K562 (cell line): ENCODE measurements at regions not wholly inside any gene's neighbourhood (a gene's known extent, or its start where the extent isn't known, plus 50 kb on each side); places are given as distances from the start of the nearest gene placed in this dataset.

Source experiments
- ARID2 ChIP-seq: fragments of 450-650 bp; IDR thresholded peaks from 2 replicates; pipeline ENCODE4 v1.6.1; 2017; ENCODE audit warnings: antibody characterized with exemption, mild to moderate bottlenecking
- ATF6 ChIP-seq: sonication (generic); formaldehyde crosslinking; IDR thresholded peaks from 2 replicates; pipeline ENCODE4 v1.4.0; 2020; ENCODE audit warnings: mild to moderate bottlenecking, missing genetic modification reagents
- ESRRB ChIP-seq: fragments of 250-450 bp; sonication (Bioruptor Pico); IDR thresholded peaks from 2 replicates; pipeline ENCODE4 v1.5.0; 2020; ENCODE audit warnings: mild to moderate bottlenecking, moderate library complexity, borderline replicate concordance
- KAT2B ChIP-seq: IDR thresholded peaks from one replicate; pipeline ENCODE4 v1.6.1; 2012; ENCODE audit warnings: low read depth, mild to moderate bottlenecking, control low read depth, inconsistent platforms, low read length, moderate library complexity
- NCOA4 ChIP-seq: fragments of 450-650 bp; IDR thresholded peaks from 2 replicates; pipeline ENCODE4 v1.6.1; 2018; ENCODE audit warnings: mild to moderate bottlenecking; ENCODE audit not compliant: partially characterized antibody
- PRDM10 ChIP-seq: fragments of 450-650 bp; IDR thresholded peaks from 2 replicates; pipeline ENCODE4 v1.6.1; 2018; ENCODE audit not compliant: partially characterized antibody
- RUNX1 ChIP-seq: sonication (generic); IDR thresholded peaks from 2 replicates; pipeline ENCODE4 v1.6.1; 2016; ENCODE audit warnings: antibody characterized with exemption, low read depth
- ZNF217 ChIP-seq: sonication (generic); formaldehyde crosslinking; IDR thresholded peaks from 2 replicates; pipeline ENCODE4 v1.8.0; 2022; ENCODE audit warnings: mild to moderate bottlenecking, missing genetic modification reagents
- ZNF384 ChIP-seq: IDR thresholded peaks from 2 replicates; pipeline ENCODE4 v1.6.1; 2012; ENCODE audit warnings: low read depth, low read length, improper control_type of control experiment
- ZNF583 ChIP-seq: fragments of 250-450 bp; sonication (Bioruptor Pico); IDR thresholded peaks from 2 replicates; pipeline ENCODE4 v1.4.0; 2020
- TF ChIP-seq, protein P1 (sequence below): fragments of 250-450 bp; sonication (Bioruptor Pico); IDR thresholded peaks from 2 replicates; pipeline ENCODE4 v1.4.0; 2020; ENCODE audit warnings: mild to moderate bottlenecking
- TF ChIP-seq, protein P2 (sequence below): fragments of 450-650 bp; IDR thresholded peaks from 2 replicates; pipeline ENCODE4 v1.6.1; 2016; ENCODE audit warnings: mild to moderate bottlenecking
- TF ChIP-seq, protein P3 (sequence below), 2 experiments: fragments of 200-800 bp in 1 of 2; sonication (Bioruptor generic) in 1 of 2; sonication (generic) in 1 of 2; formaldehyde crosslinking in 1 of 2; IDR thresholded peaks in 1 of 2; conservative IDR thresholded peaks in 1 of 2; 2 replicates each; pipeline versions ENCODE4 v1.5.0 to v1.6.1; 2016 to 2020; ENCODE audit warnings: missing compliant biosample characterization in 1 of 2, missing genetic modification characterization in 1 of 2, missing genetic modification reagents in 1 of 2

- TF ChIP-seq, protein P1, sequence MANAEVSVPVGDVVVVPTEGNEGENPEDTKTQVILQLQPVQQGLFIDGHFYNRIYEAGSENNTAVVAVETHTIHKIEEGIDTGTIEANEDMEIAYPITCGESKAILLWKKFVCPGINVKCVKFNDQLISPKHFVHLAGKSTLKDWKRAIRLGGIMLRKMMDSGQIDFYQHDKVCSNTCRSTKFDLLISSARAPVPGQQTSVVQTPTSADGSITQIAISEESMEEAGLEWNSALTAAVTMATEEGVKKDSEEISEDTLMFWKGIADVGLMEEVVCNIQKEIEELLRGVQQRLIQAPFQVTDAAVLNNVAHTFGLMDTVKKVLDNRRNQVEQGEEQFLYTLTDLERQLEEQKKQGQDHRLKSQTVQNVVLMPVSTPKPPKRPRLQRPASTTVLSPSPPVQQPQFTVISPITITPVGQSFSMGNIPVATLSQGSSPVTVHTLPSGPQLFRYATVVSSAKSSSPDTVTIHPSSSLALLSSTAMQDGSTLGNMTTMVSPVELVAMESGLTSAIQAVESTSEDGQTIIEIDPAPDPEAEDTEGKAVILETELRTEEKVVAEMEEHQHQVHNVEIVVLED (CRISPR knock-in tag), result no peak
- TF ChIP-seq, protein P2, sequence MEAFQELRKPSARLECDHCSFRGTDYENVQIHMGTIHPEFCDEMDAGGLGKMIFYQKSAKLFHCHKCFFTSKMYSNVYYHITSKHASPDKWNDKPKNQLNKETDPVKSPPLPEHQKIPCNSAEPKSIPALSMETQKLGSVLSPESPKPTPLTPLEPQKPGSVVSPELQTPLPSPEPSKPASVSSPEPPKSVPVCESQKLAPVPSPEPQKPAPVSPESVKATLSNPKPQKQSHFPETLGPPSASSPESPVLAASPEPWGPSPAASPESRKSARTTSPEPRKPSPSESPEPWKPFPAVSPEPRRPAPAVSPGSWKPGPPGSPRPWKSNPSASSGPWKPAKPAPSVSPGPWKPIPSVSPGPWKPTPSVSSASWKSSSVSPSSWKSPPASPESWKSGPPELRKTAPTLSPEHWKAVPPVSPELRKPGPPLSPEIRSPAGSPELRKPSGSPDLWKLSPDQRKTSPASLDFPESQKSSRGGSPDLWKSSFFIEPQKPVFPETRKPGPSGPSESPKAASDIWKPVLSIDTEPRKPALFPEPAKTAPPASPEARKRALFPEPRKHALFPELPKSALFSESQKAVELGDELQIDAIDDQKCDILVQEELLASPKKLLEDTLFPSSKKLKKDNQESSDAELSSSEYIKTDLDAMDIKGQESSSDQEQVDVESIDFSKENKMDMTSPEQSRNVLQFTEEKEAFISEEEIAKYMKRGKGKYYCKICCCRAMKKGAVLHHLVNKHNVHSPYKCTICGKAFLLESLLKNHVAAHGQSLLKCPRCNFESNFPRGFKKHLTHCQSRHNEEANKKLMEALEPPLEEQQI, result no peak
- TF ChIP-seq ZNF217 (CRISPR knock-in tag) (no peak), NCOA4 (no peak), PRDM10 (no peak), ESRRB (CRISPR knock-in tag) (no peak), KAT2B (no peak), ARID2 (no peak), ATF6 (CRISPR knock-in tag) (no peak), ZNF384 (no peak), ZNF583 (CRISPR knock-in tag) (no peak), RUNX1 (no peak)
- TF ChIP-seq, protein P3, sequence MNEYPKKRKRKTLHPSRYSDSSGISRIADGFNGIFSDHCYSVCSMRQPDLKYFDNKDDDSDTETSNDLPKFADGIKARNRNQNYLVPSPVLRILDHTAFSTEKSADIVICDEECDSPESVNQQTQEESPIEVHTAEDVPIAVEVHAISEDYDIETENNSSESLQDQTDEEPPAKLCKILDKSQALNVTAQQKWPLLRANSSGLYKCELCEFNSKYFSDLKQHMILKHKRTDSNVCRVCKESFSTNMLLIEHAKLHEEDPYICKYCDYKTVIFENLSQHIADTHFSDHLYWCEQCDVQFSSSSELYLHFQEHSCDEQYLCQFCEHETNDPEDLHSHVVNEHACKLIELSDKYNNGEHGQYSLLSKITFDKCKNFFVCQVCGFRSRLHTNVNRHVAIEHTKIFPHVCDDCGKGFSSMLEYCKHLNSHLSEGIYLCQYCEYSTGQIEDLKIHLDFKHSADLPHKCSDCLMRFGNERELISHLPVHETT (CRISPR knock-in tag; conservative IDR thresholded peaks at IDR 0.05 in 1 of 2, IDR thresholded peaks at IDR 0.05 in 1 of 2), result no peak
Measured at GRCh38 chr18:57947117-57947516, 96.9 kb upstream of the NEDD4L start (continued).
